B cell (primary cell): ENCODE measurements at regions not wholly inside any gene's neighbourhood (a gene's known extent, or its start where the extent isn't known, plus 50 kb on each side); places are given as distances from the start of the nearest gene placed in this dataset.
"Not testable (repeated sequence)": the region's sequence is repeated elsewhere in the genome, so short reads cannot be mapped to it uniquely, and the experiment has no call there.

Source experiments
- ATAC-seq: fragments of 200-7000 bp; cut with Tn5 transposase; one replicate; pipeline ENCODE4 v1.10.0; 2021; ENCODE audit warnings: low read depth, mild to moderate bottlenecking, moderate number of reproducible peaks, moderate library complexity
- CTCF ChIA-PET: fragments of 350-600 bp; sonication (Branson Sonifier 250); formaldehyde crosslinking; loops from one replicate; lab custom pipeline; 2021; ENCODE audit warnings: antibody characterized with exemption, inconsistent platforms; lab: Charles Lee
- POLR2A ChIA-PET: fragments of 350-600 bp; sonication (Branson Sonifier 250); formaldehyde crosslinking; loops from one replicate; lab custom pipeline; 2021; ENCODE audit warnings: antibody characterized with exemption; lab: Charles Lee
- DNase-seq: peaks from one replicate; pipeline ENCODE4 v3.0.0; 2013
- H2AFZ ChIP-seq: 2 replicates; pipeline ENCODE4 v1.6.1; 2012; ENCODE audit warnings: mild to moderate bottlenecking, low read depth, low read length; ENCODE audit not compliant: insufficient read depth, poor library complexity, severe bottlenecking
- H3K27ac ChIP-seq, 2 donors: 1 replicate in 1 of 2; 2 replicates in 1 of 2; pipeline ENCODE4 v1.5.1; 2012 to 2013; ENCODE audit warnings: low read length in 2 of 2, mild to moderate bottlenecking in 2 of 2, moderate library complexity in 1 of 2
- H3K27me3 ChIP-seq, 4 experiments: fragments of 200-600 bp in 1 of 4; sonication (generic) in 1 of 4; replicated peaks in 1 of 4; 1 replicate in 2 of 4; 2 replicates in 2 of 4; pipeline versions ENCODE4 v1.6.1 to v1.7.0; 2013 to 2016; ENCODE audit warnings: low read length in 3 of 4, mild to moderate bottlenecking in 2 of 4, mixed read lengths in 1 of 4, moderate library complexity in 1 of 4; ENCODE audit not compliant: insufficient read depth in 4 of 4, control insufficient read depth in 3 of 4; ENCODE audit errors: control extremely low read depth in 1 of 4
- H3K36me3 ChIP-seq, 2 experiments: replicated peaks in 1 of 2; 1 replicate in 1 of 2; 2 replicates in 1 of 2; pipeline versions ENCODE4 v1.6.1 to v1.7.1; 2013; ENCODE audit warnings: low read length in 1 of 2; ENCODE audit not compliant: insufficient read depth in 2 of 2, control insufficient read depth in 1 of 2; ENCODE audit errors: control extremely low read depth in 1 of 2, extremely low read depth in 1 of 2
- H3K4me1 ChIP-seq, 2 donors: fragments of 200-600 bp in 1 of 2; sonication (generic) in 1 of 2; 1 replicate in 1 of 2; 2 replicates in 1 of 2; pipeline versions ENCODE4 v1.5.1 to v1.6.1; 2013 to 2017; ENCODE audit warnings: low read length in 2 of 2; ENCODE audit not compliant: control insufficient read depth in 2 of 2, insufficient read depth in 2 of 2
- H3K4me2 ChIP-seq: replicated peaks from 2 replicates; pipeline ENCODE3; 2012; ENCODE audit warnings: mild to moderate bottlenecking, low read depth, low read length; ENCODE audit not compliant: poor library complexity, severe bottlenecking
- H3K4me3 ChIP-seq, 5 experiments: fragments of 200-600 bp in 1 of 5; sonication (generic) in 1 of 5; 1 replicate in 3 of 5; 2 replicates in 2 of 5; pipeline versions ENCODE4 v1.5.1 to v1.7.0; 2011 to 2016; ENCODE audit warnings: low read length in 4 of 5, mild to moderate bottlenecking in 4 of 5, low read depth in 2 of 5, control low read depth in 1 of 5, moderate library complexity in 1 of 5; ENCODE audit not compliant: insufficient read depth in 1 of 5; ENCODE audit errors: control extremely low read depth in 1 of 5, extremely low read depth in 1 of 5
- H3K79me2 ChIP-seq: fragments of 200-600 bp; sonication (generic); one replicate; pipeline ENCODE4 v1.6.0; 2016; ENCODE audit warnings: low read length; ENCODE audit not compliant: control insufficient read depth, insufficient read depth
- H3K9ac ChIP-seq: fragments of 200-600 bp; sonication (generic); 2 replicates; pipeline ENCODE4 v1.6.1; 2017; ENCODE audit warnings: mild to moderate bottlenecking, low read length, moderate library complexity
- H3K9me3 ChIP-seq, 3 donors: one replicate each; pipeline versions ENCODE4 v1.6.1 to v1.7.1; 2013; ENCODE audit warnings: low read length in 2 of 3; ENCODE audit not compliant: control insufficient read depth in 2 of 3, insufficient read depth in 1 of 3; ENCODE audit errors: control extremely low read depth in 1 of 3
- H4K20me1 ChIP-seq: 2 replicates; pipeline ENCODE4 v1.6.0; 2012; ENCODE audit warnings: mild to moderate bottlenecking, low read length; ENCODE audit not compliant: insufficient read depth, control insufficient read depth, poor library complexity, severe bottlenecking
- H3K27ac Mint-ChIP-seq: one replicate; pipeline ENCODE4 v1.8.0; 2021; ENCODE audit warnings: mixed read lengths
- H3K27me3 Mint-ChIP-seq: one replicate; pipeline ENCODE4 v1.8.0; 2021; ENCODE audit warnings: mixed read lengths
- H3K4me1 Mint-ChIP-seq: one replicate; pipeline ENCODE4 v1.8.0; 2021; ENCODE audit warnings: mixed read lengths
- H3K4me3 Mint-ChIP-seq: one replicate; pipeline ENCODE4 v1.8.0; 2021; ENCODE audit warnings: mixed read lengths
- H3K9me3 Mint-ChIP-seq: one replicate; pipeline ENCODE4 v1.8.0; 2022; ENCODE audit warnings: mixed read lengths; ENCODE audit not compliant: insufficient read depth
- CTCF ChIP-seq: fragments of 200-600 bp; IDR thresholded peaks from one replicate; pipeline ENCODE4 v1.8.0; 2022; ENCODE audit warnings: antibody characterized with exemption, mild to moderate bottlenecking
- EZH2 ChIP-seq: IDR thresholded peaks from 2 replicates; pipeline ENCODE4 v1.6.1; 2012; ENCODE audit warnings: borderline replicate concordance, low read depth, mild to moderate bottlenecking, moderate library complexity, low read length; ENCODE audit not compliant: insufficient read depth, poor library complexity, severe bottlenecking
- WGBS: methylation state at CpG from one replicate; pipeline ENCODE4 v1.1.5; 2013; ENCODE audit warnings: missing lambda C conversion rate; ENCODE audit not compliant: insufficient coverage; 5-methylcytosine and 5-hydroxymethylcytosine counted together
- intact Hi-C: fragments of 100-400 bp; cut with micrococcal nuclease; formaldehyde crosslinking; loops from one replicate; pipeline ENCODE4 v1.10.0; 2022

GRCh38 chr1:99553301-99553700, 92.6 kb upstream of the PALMD start:
- TF ChIP-seq EZH2 (no peak), CTCF (no peak)
- WGBS = 75% methylated on average over 1 of the region's 1 CpG
- ChIA-PET CTCF (no interaction called here), POLR2A (no interaction called here)
- ATAC-seq (no peak), DNase-seq (no peak)
- H3K27me3 Mint-ChIP-seq = peaks cover 7% of the 10 kb centered on the region
- H3K27ac Mint-ChIP-seq = no peak overlapping the region
- H3K4me1 ChIP-seq = no peaks in the 10 kb centered on the region
- no peaks in the 10 kb centered on the region for H3K9me3 ChIP-seq
- intact Hi-C loops = no loop called here
- H2AFZ ChIP-seq = no peak overlapping the region
- no peak overlapping the region for H3K27ac ChIP-seq
- H4K20me1 ChIP-seq = no peaks in the 10 kb centered on the region
- H3K4me3 ChIP-seq = no peak overlapping the region
- no peaks in the 10 kb centered on the region for H3K36me3 ChIP-seq
- H3K27me3 ChIP-seq = no peaks in the 10 kb centered on the region
- H3K4me3 Mint-ChIP-seq = no peak overlapping the region
- no peak overlapping the region for H3K9ac ChIP-seq
- no peaks in the 10 kb centered on the region for H3K79me2 ChIP-seq
- H3K4me2 ChIP-seq = no peak overlapping the region
- H3K9me3 Mint-ChIP-seq = peaks cover 3% of the 10 kb centered on the region
- H3K4me1 Mint-ChIP-seq = no peaks in the 10 kb centered on the region

- H3K27me3 Mint-ChIP-seq, intact Hi-C loops, POLR2A ChIA-PET, H3K79me2 ChIP-seq, H3K4me2 ChIP-seq, DNase-seq, H3K27me3 ChIP-seq, ATAC-seq, H3K9me3 ChIP-seq, CTCF ChIA-PET, H3K4me1 Mint-ChIP-seq, H3K4me1 ChIP-seq, H3K4me3 ChIP-seq, H3K9me3 Mint-ChIP-seq, H3K9ac ChIP-seq, H4K20me1 ChIP-seq, H3K36me3 ChIP-seq, H2AFZ ChIP-seq, H3K27ac ChIP-seq, H3K27ac Mint-ChIP-seq, H3K4me3 Mint-ChIP-seq: not testable (repeated sequence)
- 72% methylated on average over 3 of the region's 3 CpGs for WGBS
These were observed 92.1 kb upstream of the PALMD start for GRCh38 chr1:99553819-99554218.
